ENCODE measurements at regions not wholly inside any gene's neighbourhood (a gene's known extent, or its start where the extent isn't known, plus 50 kb on each side); places are given as distances from the start of the nearest gene placed in this dataset.

DNA sequence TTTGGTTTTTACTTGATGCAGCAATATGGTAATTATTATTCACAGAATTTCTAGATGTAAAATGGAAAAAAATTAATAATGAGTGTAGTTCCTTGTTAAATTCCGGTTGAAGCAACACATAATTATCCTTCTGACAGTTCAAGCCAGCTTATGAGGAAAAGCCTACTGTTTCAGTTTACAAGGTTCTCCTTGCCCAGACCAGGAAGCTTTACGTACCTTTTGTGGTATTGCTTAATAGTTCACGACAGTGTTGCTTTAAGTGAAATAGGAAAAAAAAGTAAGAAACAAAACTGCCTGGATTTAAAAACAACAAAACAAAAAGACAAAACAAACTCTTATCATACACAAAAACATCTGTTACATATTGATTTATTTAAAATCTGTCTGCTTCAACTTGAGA, 547.3 kb upstream of the C9orf72 start:
- ChIA-PET CTCF (no interaction called here), RAD21 (ENCODE audit: unreplicated experiment) (no interaction called here), POLR2A (no interaction called here), SMC1A (ENCODE audit: uncharacterized antibody, unreplicated experiment) (no interaction called here)
- H3K4me1 ChIP-seq (ENCODE audit: control insufficient read depth, insufficient read depth, low read length): no peaks in the 10 kb centered on the region
- H3K4me2 ChIP-seq (ENCODE audit: control insufficient read depth, insufficient read depth): no peak overlapping the region
- H3K4me3 ChIP-seq: no peak overlapping the region
- no peaks in the 10 kb centered on the region for H3K36me3 ChIP-seq (ENCODE audit: control insufficient read depth in 2 of 2, insufficient read depth in 2 of 2, low read length in 1 of 2)
- H4K20me1 ChIP-seq (ENCODE audit: control insufficient read depth, insufficient read depth): no peaks in the 10 kb centered on the region
- H2AFZ ChIP-seq (ENCODE audit: control insufficient read depth, low read depth, low read length): no peak overlapping the region
- H3K27me3 ChIP-seq (replicated peaks in 1 of 2; ENCODE audit: control insufficient read depth in 2 of 2, insufficient read depth in 2 of 2, low read length in 1 of 2): no peaks in the 10 kb centered on the region
- intact Hi-C loops (cut with micrococcal nuclease; ENCODE audit: unreplicated experiment): loop anchor here (2.0 kb wide), 1 partner anchor 16 kb away; no protein-coding TSS in a partner anchor
- no TSS peak for BruUV-seq (replicated peaks)
- DNase-seq (ENCODE audit: low read depth, low spot score) (no peak), ATAC-seq (no peak), FAIRE-seq (no peak)
- no peak overlapping the region for H3K27ac ChIP-seq (ENCODE audit: control insufficient read depth, insufficient read depth)
- no peaks in the 10 kb centered on the region for H3K9me3 ChIP-seq (replicated peaks; ENCODE audit: control insufficient read depth, insufficient read depth, low read length)
- no peak overlapping the region for H3K9ac ChIP-seq (ENCODE audit: control insufficient read depth, insufficient read depth, low read length)
- no peaks in the 10 kb centered on the region for H3K79me2 ChIP-seq (ENCODE audit: control insufficient read depth, insufficient read depth, low read length)
- WGBS (ENCODE audit: insufficient coverage, insufficient replicate concordance, low lambda C conversion rate, missing lambda C conversion rate): 33% methylated on average over 3 of the region's 3 CpGs
- in situ Hi-C loops (cut with MboI): no loop called here
- no peak for TF ChIP-seq KDM1A (IDR thresholded peaks at IDR 0.05; ENCODE audit: borderline replicate concordance)
- no peak for TF ChIP-seq IRF4 (IDR thresholded peaks at IDR 0.05; ENCODE audit: low read depth, low read length)
- TF ChIP-seq MTA3 (IDR thresholded peaks at IDR 0.05; ENCODE audit: borderline replicate concordance, low read length): no peak
- TF ChIP-seq, protein P1, sequence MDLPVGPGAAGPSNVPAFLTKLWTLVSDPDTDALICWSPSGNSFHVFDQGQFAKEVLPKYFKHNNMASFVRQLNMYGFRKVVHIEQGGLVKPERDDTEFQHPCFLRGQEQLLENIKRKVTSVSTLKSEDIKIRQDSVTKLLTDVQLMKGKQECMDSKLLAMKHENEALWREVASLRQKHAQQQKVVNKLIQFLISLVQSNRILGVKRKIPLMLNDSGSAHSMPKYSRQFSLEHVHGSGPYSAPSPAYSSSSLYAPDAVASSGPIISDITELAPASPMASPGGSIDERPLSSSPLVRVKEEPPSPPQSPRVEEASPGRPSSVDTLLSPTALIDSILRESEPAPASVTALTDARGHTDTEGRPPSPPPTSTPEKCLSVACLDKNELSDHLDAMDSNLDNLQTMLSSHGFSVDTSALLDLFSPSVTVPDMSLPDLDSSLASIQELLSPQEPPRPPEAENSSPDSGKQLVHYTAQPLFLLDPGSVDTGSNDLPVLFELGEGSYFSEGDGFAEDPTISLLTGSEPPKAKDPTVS (IDR thresholded peaks at IDR 0.05; ENCODE audit: low read depth, low read length): no peak
- TF ChIP-seq BHLHE40 (IDR thresholded peaks at IDR 0.05; ENCODE audit: borderline replicate concordance in 1 of 2, low read depth in 2 of 2, low read length in 1 of 2): no peak
- TF ChIP-seq, protein P2, sequence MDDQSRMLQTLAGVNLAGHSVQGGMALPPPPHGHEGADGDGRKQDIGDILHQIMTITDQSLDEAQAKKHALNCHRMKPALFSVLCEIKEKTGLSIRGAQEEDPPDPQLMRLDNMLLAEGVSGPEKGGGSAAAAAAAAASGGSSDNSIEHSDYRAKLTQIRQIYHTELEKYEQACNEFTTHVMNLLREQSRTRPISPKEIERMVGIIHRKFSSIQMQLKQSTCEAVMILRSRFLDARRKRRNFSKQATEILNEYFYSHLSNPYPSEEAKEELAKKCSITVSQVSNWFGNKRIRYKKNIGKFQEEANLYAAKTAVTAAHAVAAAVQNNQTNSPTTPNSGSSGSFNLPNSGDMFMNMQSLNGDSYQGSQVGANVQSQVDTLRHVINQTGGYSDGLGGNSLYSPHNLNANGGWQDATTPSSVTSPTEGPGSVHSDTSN (IDR thresholded peaks at IDR 0.05; ENCODE audit: insufficient replicate concordance, low read depth, low read length): no peak
- TF ChIP-seq RAD21 (IDR thresholded peaks at IDR 0.05; ENCODE audit: insufficient read depth, low read depth, low read length): no peak
- no peak for TF ChIP-seq CHD1 (IDR thresholded peaks at IDR 0.05; ENCODE audit: low read depth, low read length)
- no peak for TF ChIP-seq SKIL (IDR thresholded peaks at IDR 0.05; ENCODE audit: low read depth, poor library complexity, severe bottlenecking)
- no peak for TF ChIP-seq POLR2AphosphoS2 (IDR thresholded peaks at IDR 0.05; ENCODE audit: low read depth, low read length)
- no peak for TF ChIP-seq RCOR1 (conservative IDR thresholded peaks at IDR 0.05; ENCODE audit: low read depth, low read length)
- TF ChIP-seq ATF2 (IDR thresholded peaks at IDR 0.05; ENCODE audit: low read length): no peak
- no peak for TF ChIP-seq E2F8 (IDR thresholded peaks at IDR 0.05; ENCODE audit: low read depth, partially characterized antibody)
- no peak for TF ChIP-seq E2F4 (IDR thresholded peaks at IDR 0.05; ENCODE audit: low read depth, low read length)
- TF ChIP-seq IKZF2 (IDR thresholded peaks at IDR 0.05): no peak
